SK-N-MC (cell line): ENCODE measurements at regions not wholly inside any gene's neighbourhood (a gene's known extent, or its start where the extent isn't known, plus 50 kb on each side); places are given as distances from the start of the nearest gene placed in this dataset.

Experiments
- EZH2 ChIP-seq: fragments of 200-600 bp; sonication (generic); IDR thresholded peaks from one replicate; pipeline ENCODE4 v1.6.1; 2017; ENCODE audit warnings: antibody characterized with exemption
- FOXP2 ChIP-seq: optimal IDR thresholded peaks from 2 replicates; pipeline ENCODE3; 2011; ENCODE audit warnings: mild to moderate bottlenecking, moderate library complexity; ENCODE audit not compliant: insufficient read depth; ENCODE audit errors: extremely low read length, control extremely low read depth
- POLR2AphosphoS5 ChIP-seq: IDR thresholded peaks from 2 replicates; pipeline ENCODE4 v1.6.1; 2012; ENCODE audit warnings: mild to moderate bottlenecking, low read depth, low read length, borderline replicate concordance

GRCh38 chrX:137749246-137749645 is 183.3 kb downstream of the ZIC3 start:
- no peak for TF ChIP-seq POLR2AphosphoS5
- TF ChIP-seq EZH2 = no peak
- no peak for TF ChIP-seq FOXP2
